SK-N-SH (cell line): ENCODE measurements at regions not wholly inside any gene's neighbourhood (a gene's known extent, or its start where the extent isn't known, plus 50 kb on each side); places are given as distances from the start of the nearest gene placed in this dataset.

Experiments used
- CTCF ChIA-PET: fragments of 300-600, 350-600 bp; formaldehyde crosslinking; extraction: SDS; loops from one replicate; lab custom pipeline; 2021; lab: Yijun Ruan, JAX
- POLR2A ChIA-PET: fragments of 350-600 bp; sonication (Branson Sonifier 250); formaldehyde crosslinking; extraction: SDS; loops from one replicate; lab custom pipeline; 2020; ENCODE audit warnings: antibody characterized with exemption, inconsistent platforms; lab: Yijun Ruan, JAX
- DNase-seq: peaks from one replicate; pipeline ENCODE4 v3.0.0; 2012
- H2AFZ ChIP-seq: fragments of 200-600 bp; sonication (generic); 2 replicates; pipeline ENCODE4 v1.8.1; 2016; ENCODE audit warnings: antibody characterized with exemption, mild to moderate bottlenecking, low read depth
- H3F3A ChIP-seq: fragments of 200-600 bp; sonication (generic); replicated peaks from 2 replicates; pipeline ENCODE3; 2016; ENCODE audit warnings: antibody characterized with exemption, mild to moderate bottlenecking; ENCODE audit not compliant: insufficient read depth
- H3K27ac ChIP-seq, 2 experiments: fragments of 200-500 bp in 1 of 2; fragments of 200-600 bp in 1 of 2; sonication (Bioruptor generic) in 1 of 2; sonication (generic), shearing (Covaris generic) in 1 of 2; 2 replicates each; pipeline versions ENCODE4 v1.5.1 to v1.6.1; 2014 to 2016; ENCODE audit warnings: low read depth in 2 of 2, inconsistent platforms in 1 of 2, low read length in 1 of 2, mild to moderate bottlenecking in 1 of 2, mixed read lengths in 1 of 2
- H3K27me3 ChIP-seq: fragments of 200-600 bp; sonication (generic), shearing (Covaris generic); 2 replicates; pipeline ENCODE4 v1.6.1; 2016; ENCODE audit warnings: mixed run types; ENCODE audit not compliant: insufficient read depth
- H3K36me3 ChIP-seq, 2 experiments: fragments of 200-500 bp in 1 of 2; fragments of 200-600 bp in 1 of 2; sonication (Bioruptor generic) in 1 of 2; sonication (generic) in 1 of 2; replicated peaks in 1 of 2; 2 replicates each; pipeline versions ENCODE3 to v1.5.1; 2014 to 2016; ENCODE audit warnings: low read length in 1 of 2, mild to moderate bottlenecking in 1 of 2; ENCODE audit not compliant: insufficient read depth in 2 of 2, control insufficient read depth in 1 of 2
- H3K4me1 ChIP-seq, 2 experiments: fragments of 200-500 bp in 1 of 2; fragments of 200-600 bp in 1 of 2; sonication (Bioruptor generic) in 1 of 2; sonication (generic), shearing (Covaris generic) in 1 of 2; 2 replicates each; pipeline versions ENCODE4 v1.5.1 to v1.6.1; 2014 to 2016; ENCODE audit warnings: low read depth in 1 of 2, low read length in 1 of 2, mixed run types in 1 of 2; ENCODE audit not compliant: insufficient read depth in 2 of 2, control insufficient read depth in 1 of 2
- H3K4me2 ChIP-seq: fragments of 200-600 bp; sonication (generic), shearing (Covaris generic); 2 replicates; pipeline ENCODE4 v1.6.1; 2017; ENCODE audit warnings: mixed run types
- H3K4me3 ChIP-seq, 2 experiments: fragments of 200-500 bp in 1 of 2; fragments of 200-600 bp in 1 of 2; sonication (Bioruptor generic) in 1 of 2; sonication (generic), shearing (Covaris generic) in 1 of 2; 2 replicates each; pipeline versions ENCODE4 v1.5.1 to v1.8.1; 2014 to 2016; ENCODE audit warnings: low read depth in 2 of 2, inconsistent platforms in 1 of 2, low read length in 1 of 2, mild to moderate bottlenecking in 1 of 2, mixed read lengths in 1 of 2, moderate library complexity in 1 of 2
- H3K79me2 ChIP-seq: fragments of 200-600 bp; sonication (generic); 2 replicates; pipeline ENCODE4 v1.8.1; 2017; ENCODE audit warnings: mild to moderate bottlenecking; ENCODE audit not compliant: insufficient read depth
- H3K9ac ChIP-seq: fragments of 200-600 bp; sonication (generic); 2 replicates; pipeline ENCODE4 v1.6.1; 2017; ENCODE audit warnings: mixed run types
- H3K9me2 ChIP-seq: fragments of 200-600 bp; sonication (generic); 2 replicates; pipeline ENCODE4 v1.6.1; 2017; ENCODE audit warnings: mixed run types
- H3K9me3 ChIP-seq: fragments of 200-600 bp; sonication (generic); 2 replicates; pipeline ENCODE4 v1.6.1; 2017; ENCODE audit warnings: mixed run types, mild to moderate bottlenecking, moderate library complexity
- H4K20me1 ChIP-seq: fragments of 200-600 bp; sonication (generic); 2 replicates; pipeline ENCODE4 v1.6.1; 2017; ENCODE audit warnings: mild to moderate bottlenecking, mixed run types; ENCODE audit not compliant: insufficient read depth
- CHD2 ChIP-seq: fragments of 150-350 bp; IDR thresholded peaks from 2 replicates; pipeline ENCODE4 v1.6.1; 2018; ENCODE audit warnings: low read length; ENCODE audit not compliant: partially characterized antibody
- CTCF ChIP-seq: fragments of 200-600 bp; sonication (generic); IDR thresholded peaks from 2 replicates; pipeline ENCODE4 v1.6.1; 2017; ENCODE audit warnings: antibody characterized with exemption, mild to moderate bottlenecking, moderate library complexity
- EP300 ChIP-seq, 2 experiments: IDR thresholded peaks; 2 replicates each; pipeline versions ENCODE4 v1.4.0 to v1.6.1; 2012; ENCODE audit warnings: borderline replicate concordance in 1 of 2, low read depth in 1 of 2, low read length in 1 of 2
- EZH2phosphoT487 ChIP-seq: fragments of 200-600 bp; sonication (generic); IDR thresholded peaks from 2 replicates; pipeline ENCODE4 v1.6.1; 2017; ENCODE audit warnings: low read depth, mixed run types, mild to moderate bottlenecking, antibody characterized with exemption, moderate library complexity, borderline replicate concordance
- FOSL2 ChIP-seq: IDR thresholded peaks from 2 replicates; pipeline ENCODE4 v1.4.0; 2012; ENCODE audit warnings: low read depth, mild to moderate bottlenecking, moderate library complexity, borderline replicate concordance
- FOXJ3 ChIP-seq: sonication (generic); formaldehyde crosslinking; IDR thresholded peaks from 2 replicates; pipeline ENCODE4 v1.5.1; 2020; ENCODE audit warnings: mild to moderate bottlenecking, missing genetic modification reagents
- GABPA ChIP-seq: IDR thresholded peaks from 2 replicates; pipeline ENCODE4 v1.4.0; 2012; ENCODE audit warnings: low read depth, mild to moderate bottlenecking
- IRF3 ChIP-seq: fragments of 150-350 bp; IDR thresholded peaks from 2 replicates; pipeline ENCODE4 v1.6.1; 2016; ENCODE audit warnings: mild to moderate bottlenecking, low read depth, low read length
- MAX ChIP-seq: IDR thresholded peaks from 2 replicates; pipeline ENCODE4 v1.4.0; 2012; ENCODE audit warnings: low read depth
- MEF2A ChIP-seq: IDR thresholded peaks from 2 replicates; pipeline ENCODE4 v1.4.0; 2012; ENCODE audit warnings: low read depth, borderline replicate concordance
- MXI1 ChIP-seq: IDR thresholded peaks from 2 replicates; pipeline ENCODE4 v1.6.1; 2012; ENCODE audit warnings: mild to moderate bottlenecking, low read depth, low read length, improper control_type of control experiment
- NFIC ChIP-seq: IDR thresholded peaks from 2 replicates; pipeline ENCODE4 v1.4.0; 2012; ENCODE audit warnings: borderline replicate concordance
- NRF1 ChIP-seq: IDR thresholded peaks from 2 replicates; pipeline ENCODE4 v1.6.1; 2012; ENCODE audit warnings: low read depth, mild to moderate bottlenecking, low read length
- RFX5 ChIP-seq: IDR thresholded peaks from 2 replicates; pipeline ENCODE4 v1.6.1; 2012; ENCODE audit warnings: mild to moderate bottlenecking, improper control_type of control experiment, low read length
- RXRA ChIP-seq: IDR thresholded peaks from 2 replicates; pipeline ENCODE4 v1.4.0; 2012; ENCODE audit warnings: low read depth, mild to moderate bottlenecking, borderline replicate concordance
- SMC3 ChIP-seq: IDR thresholded peaks from 2 replicates; pipeline ENCODE4 v1.6.1; 2012; ENCODE audit warnings: low read depth, low read length, improper control_type of control experiment
- USF1 ChIP-seq: IDR thresholded peaks from 2 replicates; pipeline ENCODE4 v1.4.0; 2012; ENCODE audit warnings: low read depth, borderline replicate concordance
- USF2 ChIP-seq: fragments of 150-350 bp; IDR thresholded peaks from 2 replicates; pipeline ENCODE4 v1.6.1; 2017; ENCODE audit warnings: antibody characterized with exemption, low read length, low read depth, borderline replicate concordance
- ZBTB33 ChIP-seq: IDR thresholded peaks from 2 replicates; pipeline ENCODE4 v1.4.0; 2012; ENCODE audit warnings: low read depth, borderline replicate concordance
- WGBS: methylation state at CpG from one replicate; pipeline ENCODE4 v1.1.6; 2017; ENCODE audit warnings: low lambda C conversion rate; 5-methylcytosine and 5-hydroxymethylcytosine counted together

GRCh38 chrX:46326161-46326560 lies 219.1 kb downstream of the ZNF674 start:
- POLR2A ChIA-PET, result no interaction called here
- CTCF ChIA-PET, result no interaction called here
- Histone ChIP-seq H3K4me2 (peak overlapping the region; percentile 67), H2AFZ (no peak overlapping the region)
- no peak for TF ChIP-seq RXRA
- TF ChIP-seq, all 33 proteins: peak for 0
- H3K9ac ChIP-seq, result peak overlapping the region; percentile 86
- H3K4me1 ChIP-seq, result peaks cover 0 to 39% of the 10 kb centered on the region in 2 experiments; a peak in 2 of 4 replicates
- H3K27ac ChIP-seq, result peak overlapping the region; percentile 77 to 88; a peak in 3 of 4 replicates
- H3K9me2 ChIP-seq, result no peaks in the 10 kb centered on the region
- H3K27me3 ChIP-seq, result no peaks in the 10 kb centered on the region
- H3K9me3 ChIP-seq, result no peaks in the 10 kb centered on the region
- no peak for DNase-seq
- peaks cover 0 to 4% of the 10 kb centered on the region in 2 experiments for H3K36me3 ChIP-seq
- 4% methylated on average over 3 of the region's 3 CpGs for WGBS
- H4K20me1 ChIP-seq, result no peaks in the 10 kb centered on the region
- peaks cover 27% of the 10 kb centered on the region for H3F3A ChIP-seq
- H3K79me2 ChIP-seq, result peaks cover 12% of the 10 kb centered on the region; the same call in 1 of the 2 replicates
- peak overlapping the region in 1 of 2 experiments; percentile 47; a peak in 2 of 4 replicates for H3K4me3 ChIP-seq

- 0% methylated on average over 5 of the region's 5 CpGs for WGBS
- Histone ChIP-seq H3K9ac (peak overlapping the region; percentile 86; the same call in 1 of the 2 replicates), H3K9me3 (no peaks in the 10 kb centered on the region), H3F3A (peaks cover 27% of the 10 kb centered on the region), H3K36me3 (peaks cover 0 to 4% of the 10 kb centered on the region in 2 experiments), H2AFZ (no peak overlapping the region), H4K20me1 (no peaks in the 10 kb centered on the region), H3K4me1 (peaks cover 0 to 46% of the 10 kb centered on the region in 2 experiments; a peak in 2 of 4 replicates), H3K4me2 (peak overlapping the region; percentile 67; the same call in 1 of the 2 replicates), H3K79me2 (peaks cover 12% of the 10 kb centered on the region; the same call in 1 of the 2 replicates), H3K9me2 (no peaks in the 10 kb centered on the region), H3K27me3 (no peaks in the 10 kb centered on the region), H3K27ac (peak overlapping the region; percentile 77 to 88; a peak in 3 of 4 replicates), H3K4me3 (peak overlapping the region in 1 of 2 experiments; percentile 28; a peak in 3 of 4 replicates)
- no peak for DNase-seq
- ChIA-PET POLR2A (no interaction called here), CTCF (no interaction called here)
- TF ChIP-seq RXRA (peak; percentile 94), USF1 (no peak), CHD2 (no peak), ZBTB33 (peak; percentile 55; the same call in 1 of the 2 replicates), FOSL2 (peak; percentile 92), EZH2phosphoT487 (no peak), IRF3 (no peak), EP300 (IDR thresholded peaks at IDR 0.05; ENCODE audit: borderline replicate concordance in 1 of 2, low read depth in 1 of 2, low read length in 1 of 2) (peak in 1 of 2 experiments; percentile 89; a peak in 2 of 4 replicates), GABPA (no peak), MEF2A (peak; percentile 14; the same call in 1 of the 2 replicates), NFIC (peak; percentile 89), MAX (0 out of 2 replicates have a peak, but pooled peaks have one; percentile 34), MXI1 (no peak), NRF1 (no peak), USF2 (no peak), RFX5 (no peak), SMC3 (no peak), FOXJ3 (CRISPR knock-in tag) (no peak), CTCF (no peak)
These were observed 219.8 kb downstream of the ZNF674 start for GRCh38 chrX:46325312-46325877.
